Glutamatergic neuron (in vitro differentiated cells): ENCODE measurements at regions not wholly inside any gene's neighbourhood (a gene's known extent, or its start where the extent isn't known, plus 50 kb on each side); places are given as distances from the start of the nearest gene placed in this dataset.

ENCODE experiments used
- DNase-seq: peaks from one replicate; pipeline ENCODE4 v3.0.0; 2022
- H3K27ac Mint-ChIP-seq: one replicate; pipeline ENCODE4 v1.8.0; 2020; ENCODE audit warnings: mild to moderate bottlenecking, mixed read lengths, inconsistent platforms; ENCODE audit not compliant: unreplicated experiment
- H3K27me3 Mint-ChIP-seq: one replicate; pipeline ENCODE4 v1.8.0; 2020; ENCODE audit warnings: mild to moderate bottlenecking, moderate library complexity, mixed read lengths, inconsistent platforms; ENCODE audit not compliant: unreplicated experiment
- H3K36me3 Mint-ChIP-seq: one replicate; pipeline ENCODE4 v1.8.0; 2020; ENCODE audit warnings: mild to moderate bottlenecking, mixed read lengths, inconsistent platforms; ENCODE audit not compliant: unreplicated experiment
- H3K4me1 Mint-ChIP-seq: one replicate; pipeline ENCODE4 v1.8.0; 2020; ENCODE audit warnings: mild to moderate bottlenecking, low read depth, mixed read lengths, inconsistent platforms; ENCODE audit not compliant: unreplicated experiment
- H3K4me3 Mint-ChIP-seq: one replicate; pipeline ENCODE4 v1.8.0; 2020; ENCODE audit warnings: mild to moderate bottlenecking, mixed read lengths, inconsistent platforms; ENCODE audit not compliant: unreplicated experiment
- H3K9me3 Mint-ChIP-seq: one replicate; pipeline ENCODE4 v1.8.0; 2020; ENCODE audit warnings: mild to moderate bottlenecking, moderate library complexity, mixed read lengths, inconsistent platforms; ENCODE audit not compliant: unreplicated experiment
- CTCF ChIP-seq: fragments of 200-600 bp; sonication (generic); IDR thresholded peaks from one replicate; pipeline ENCODE4 v1.5.0; 2021; ENCODE audit not compliant: partially characterized antibody, unreplicated experiment

- no peak for TF ChIP-seq CTCF
- H3K27ac Mint-ChIP-seq, result no peak overlapping the region
- DNase-seq, result no peak
- no peak overlapping the region for H3K4me3 Mint-ChIP-seq
- H3K27me3 Mint-ChIP-seq, result no peaks in the 10 kb centered on the region
- H3K36me3 Mint-ChIP-seq, result no peaks in the 10 kb centered on the region
- H3K4me1 Mint-ChIP-seq, result peaks cover 1% of the 10 kb centered on the region
- no peaks in the 10 kb centered on the region for H3K9me3 Mint-ChIP-seq
Observed at GRCh38 chr21:24225431-24225830, 1381.8 kb downstream of the MRPL39 start.

- Mint-ChIP-seq H3K27ac (no peak overlapping the region), H3K36me3 (no peaks in the 10 kb centered on the region), H3K27me3 (no peaks in the 10 kb centered on the region), H3K9me3 (no peaks in the 10 kb centered on the region), H3K4me1 (peaks cover 1% of the 10 kb centered on the region), H3K4me3 (no peak overlapping the region)
- DNase-seq, result no peak
- TF ChIP-seq CTCF, result no peak
Observed at GRCh38 chr21:24224422-24224821, 1382.9 kb downstream of the MRPL39 start.

GRCh38 chr21:24223624-24224023 lies 1383.7 kb downstream of the MRPL39 start:
- Mint-ChIP-seq H3K27me3 (no peaks in the 10 kb centered on the region), H3K4me1 (peaks cover 1% of the 10 kb centered on the region), H3K27ac (no peak overlapping the region), H3K9me3 (no peaks in the 10 kb centered on the region), H3K36me3 (no peaks in the 10 kb centered on the region), H3K4me3 (no peak overlapping the region)
- DNase-seq, result no peak
- TF ChIP-seq CTCF, result no peak

- Mint-ChIP-seq H3K4me3 (no peak overlapping the region), H3K36me3 (no peaks in the 10 kb centered on the region), H3K27me3 (no peaks in the 10 kb centered on the region), H3K27ac (no peak overlapping the region), H3K4me1 (peaks cover 1% of the 10 kb centered on the region), H3K9me3 (no peaks in the 10 kb centered on the region)
- no peak for DNase-seq
- TF ChIP-seq CTCF, result no peak
Observed at GRCh38 chr21:24222676-24223075, 1384.6 kb downstream of the MRPL39 start.

GRCh38 chr21:24220446-24220845 lies 1386.8 kb downstream of the MRPL39 start:
- Mint-ChIP-seq H3K4me1 (peaks cover 1% of the 10 kb centered on the region), H3K27ac (no peak overlapping the region), H3K4me3 (no peak overlapping the region), H3K9me3 (no peaks in the 10 kb centered on the region), H3K36me3 (no peaks in the 10 kb centered on the region), H3K27me3 (no peaks in the 10 kb centered on the region)
- no peak for TF ChIP-seq CTCF
- no peak for DNase-seq
